Tongue (tissue), 1 donor: ENCODE measurements at regions not wholly inside any gene's neighbourhood (a gene's known extent, or its start where the extent isn't known, plus 50 kb on each side); places are given as distances from the start of the nearest gene placed in this dataset.
"Not testable (repeated sequence)": the region's sequence is repeated elsewhere in the genome, so short reads cannot be mapped to it uniquely, and the experiment has no call there.

Experiments
- DNase-seq: peaks from one replicate; pipeline ENCODE4 v3.0.0-alpha.2; 2015

GRCh38 chr7:23887660-23888059 is 177.6 kb downstream of the STK31 start:
- no peak for DNase-seq

- DNase-seq: no peak
Observed at GRCh38 chr7:23888958-23889357, 178.9 kb downstream of the STK31 start.

GRCh38 chr7:23889566-23889965 is 179.5 kb downstream of the STK31 start:
- no peak for DNase-seq

- DNase-seq: no peak
Observed at GRCh38 chr7:23892019-23892418, 182.0 kb downstream of the STK31 start.

GRCh38 chr7:23893176-23893941 is 183.3 kb downstream of the STK31 start:
- peak; percentile 21 for DNase-seq

- no peak for DNase-seq
Observed at GRCh38 chr7:23893942-23894891, 184.2 kb downstream of the STK31 start.

GRCh38 chr7:23894892-23895569 is 185.0 kb downstream of the STK31 start:
- no peak for DNase-seq

- DNase-seq: no peak
Observed at GRCh38 chr7:23895666-23896096, 185.7 kb downstream of the STK31 start.

- no peak for DNase-seq
Observed at GRCh38 chr7:23898619-23899018, 188.6 kb downstream of the STK31 start.

GRCh38 chr7:23904901-23905300 is 194.9 kb downstream of the STK31 start:
- DNase-seq: not testable (repeated sequence)

GRCh38 chr7:23907012-23907411 is 197.0 kb downstream of the STK31 start:
- DNase-seq: no peak

- DNase-seq: no peak
Observed at GRCh38 chr7:23909426-23909825, 199.4 kb downstream of the STK31 start.

- DNase-seq: no peak
Observed at GRCh38 chr7:23912065-23912464, 202.0 kb downstream of the STK31 start.

- DNase-seq: no peak
Observed at GRCh38 chr7:23913016-23913415, 203.0 kb downstream of the STK31 start.

GRCh38 chr7:23915236-23915635 is 205.2 kb downstream of the STK31 start:
- peak; percentile 83 for DNase-seq

GRCh38 chr7:23918286-23918685 is 208.3 kb downstream of the STK31 start:
- DNase-seq: peak; percentile 55

- DNase-seq: peak; percentile 85
Observed at GRCh38 chr7:23918856-23919255, 208.8 kb downstream of the STK31 start.

GRCh38 chr7:23925088-23925487 is 215.1 kb downstream of the STK31 start:
- no peak for DNase-seq

GRCh38 chr7:23927709-23928417 is 217.8 kb downstream of the STK31 start:
- no peak for DNase-seq

- peak; percentile 51 for DNase-seq
Observed at GRCh38 chr7:23928418-23928775, 218.4 kb downstream of the STK31 start.

GRCh38 chr7:23930312-23930711 is 220.3 kb downstream of the STK31 start:
- DNase-seq: no peak

GRCh38 chr7:23931633-23932032 is 221.6 kb downstream of the STK31 start:
- DNase-seq: no peak
